Activated T-cell treated with anti-CD3 and anti-CD28 coated beads for 4 hours (primary cell): ENCODE measurements at regions not wholly inside any gene's neighbourhood (a gene's known extent, or its start where the extent isn't known, plus 50 kb on each side); places are given as distances from the start of the nearest gene placed in this dataset.

ENCODE experiments used
- DNase-seq: peaks from one replicate; pipeline ENCODE4 v3.0.0-alpha.2; 2020

- DNase-seq: no peak
Observed at GRCh38 chr1:24999426-24999825, 69.3 kb upstream of the RUNX3 start.

GRCh38 chr1:24998563-24999245 lies 68.6 kb upstream of the RUNX3 start:
- DNase-seq: no peak

GRCh38 chr1:24996983-24997893 lies 67.2 kb upstream of the RUNX3 start:
- no peak for DNase-seq

GRCh38 chr1:24996456-24996855 lies 66.4 kb upstream of the RUNX3 start:
- no peak for DNase-seq

- no peak for DNase-seq
Observed at GRCh38 chr1:24995661-24996060, 65.6 kb upstream of the RUNX3 start.

GRCh38 chr1:24995140-24995539 lies 65.1 kb upstream of the RUNX3 start:
- no peak for DNase-seq

- DNase-seq: no peak
Observed at GRCh38 chr1:24993871-24994580, 64.0 kb upstream of the RUNX3 start.

GRCh38 chr1:24992761-24993211 lies 62.7 kb upstream of the RUNX3 start:
- DNase-seq: no peak

- DNase-seq: no peak
Observed at GRCh38 chr1:24992124-24992760, 62.2 kb upstream of the RUNX3 start.

GRCh38 chr1:24991697-24992096 lies 61.6 kb upstream of the RUNX3 start:
- no peak for DNase-seq

- no peak for DNase-seq
Observed at GRCh38 chr1:24990779-24991641, 60.9 kb upstream of the RUNX3 start.

- no peak for DNase-seq
Observed at GRCh38 chr1:24990136-24990535, 60.1 kb upstream of the RUNX3 start.

GRCh38 chr1:24989082-24989481 lies 59.0 kb upstream of the RUNX3 start:
- no peak for DNase-seq

- DNase-seq: no peak
Observed at GRCh38 chr1:24988558-24988912, 58.5 kb upstream of the RUNX3 start.

GRCh38 chr1:24987875-24988557 lies 57.9 kb upstream of the RUNX3 start:
- DNase-seq: no peak

- DNase-seq: no peak
Observed at GRCh38 chr1:24987424-24987823, 57.3 kb upstream of the RUNX3 start.

- no peak for DNase-seq
Observed at GRCh38 chr1:24986372-24986965, 56.4 kb upstream of the RUNX3 start.

- no peak for DNase-seq
Observed at GRCh38 chr1:24985737-24986136, 55.7 kb upstream of the RUNX3 start.

GRCh38 chr1:24984800-24985522 lies 54.9 kb upstream of the RUNX3 start:
- DNase-seq: no peak

- DNase-seq: no peak
Observed at GRCh38 chr1:24984300-24984699, 54.2 kb upstream of the RUNX3 start.
